Head of caudate nucleus (tissue), 42 donors: ENCODE measurements at regions not wholly inside any gene's neighbourhood (a gene's known extent, or its start where the extent isn't known, plus 50 kb on each side); places are given as distances from the start of the nearest gene placed in this dataset.
A peak's percentile ranks its signal among the peaks of the same experiment; 100 is the strongest.
"Not testable (repeated sequence)": the region's sequence is repeated elsewhere in the genome, so short reads cannot be mapped to it uniquely, and the experiment has no call there.

ENCODE experiments used
- DNase-seq, 42 donors: peaks; one replicate each; pipeline versions ENCODE4 v3.0.0 to v3.0.0-alpha.2; 2020 to 2021; ENCODE audit warnings: mixed read lengths in 7 of 42
- intact Hi-C: fragments of 100-400 bp; cut with DNase I; formaldehyde crosslinking; loops from one replicate; pipeline ENCODE4 v1.15.0; 2022

GRCh38 chr14:71810800-71811199, 121.4 kb upstream of the RGS6 start:
- DNase-seq, intact Hi-C loops: not testable (repeated sequence)

- intact Hi-C loops: no loop called here
Observed at GRCh38 chr14:71812693-71813092, 119.5 kb upstream of the RGS6 start.

GRCh38 chr14:71815110-71815509, 117.1 kb upstream of the RGS6 start:
- intact Hi-C loops: no loop called here
- DNase-seq: no peak

More at GRCh38 chr14:71812693-71813092, 119.5 kb upstream of the RGS6 start:
- no peak for DNase-seq

- intact Hi-C loops: no loop called here
- no peak for DNase-seq
Observed at GRCh38 chr14:71824816-71825215, 107.4 kb upstream of the RGS6 start.

GRCh38 chr14:71833476-71833875, 98.8 kb upstream of the RGS6 start:
- intact Hi-C loops: no loop called here
- no peak for DNase-seq

GRCh38 chr14:71834284-71835204, 97.7 kb upstream of the RGS6 start:
- intact Hi-C loops: no loop called here
- no peak for DNase-seq

GRCh38 chr14:71852181-71852580, 80.0 kb upstream of the RGS6 start:
- DNase-seq: no peak
- intact Hi-C loops: no loop called here

GRCh38 chr14:71855399-71856036, 76.7 kb upstream of the RGS6 start:
- peak; percentile 29 to 84 (median 66) for DNase-seq
- intact Hi-C loops: no loop called here

- intact Hi-C loops: no loop called here
- DNase-seq: no peak
Observed at GRCh38 chr14:71856199-71856919, 75.9 kb upstream of the RGS6 start.

GRCh38 chr14:71863049-71863448, 69.2 kb upstream of the RGS6 start:
- DNase-seq: no peak
- intact Hi-C loops: no loop called here

GRCh38 chr14:71863766-71864165, 68.5 kb upstream of the RGS6 start:
- intact Hi-C loops: no loop called here

More at GRCh38 chr14:71863766-71864165, 68.5 kb upstream of the RGS6 start:
- DNase-seq: no peak
